ENCODE measurements at regions not wholly inside any gene's neighbourhood (a gene's known extent, or its start where the extent isn't known, plus 50 kb on each side); places are given as distances from the start of the nearest gene placed in this dataset.

GRCh38 chr6:120108061-120108795, 758.7 kb upstream of the MAN1A1 start:
- Histone ChIP-seq H3K9me3 (ENCODE audit: control insufficient read depth, insufficient read depth, low read length) (no peaks in the 10 kb centered on the region), H3K79me1 (ENCODE audit: low read depth in 1 of 2, low read length in 2 of 2) (no peaks in the 10 kb centered on the region), H2BK15ac (ENCODE audit: low read depth, low read length) (no peak overlapping the region), H2BK120ac (ENCODE audit: low read depth, low read length) (no peak overlapping the region), H3K4ac (ENCODE audit: low read depth, low read length) (no peak overlapping the region), H4K8ac (ENCODE audit: low read depth in 2 of 2, low read length in 2 of 2) (no peak overlapping the region), H3K14ac (replicated peaks; ENCODE audit: low read depth, low read length) (no peak overlapping the region), H2AK9ac (replicated peaks; ENCODE audit: low read depth, low read length, poor library complexity) (no peak overlapping the region), H3K4me3 (ENCODE audit: insufficient read depth, low read depth, low read length) (no peak overlapping the region), H4K5ac (ENCODE audit: low read depth, low read length) (no peak overlapping the region), H2BK20ac (ENCODE audit: low read depth, low read length) (no peak overlapping the region), H2AFZ (replicated peaks; ENCODE audit: low read length, poor library complexity) (no peak overlapping the region), H3K18ac (ENCODE audit: low read depth, low read length) (no peak overlapping the region), H3K4me2 (ENCODE audit: low read depth, low read length) (no peak overlapping the region), H3K4me1 (ENCODE audit: control insufficient read depth, insufficient read depth, low read length) (no peaks in the 10 kb centered on the region), H2BK5ac (ENCODE audit: low read depth, low read length, poor library complexity, severe bottlenecking) (no peak overlapping the region), H3K9ac (ENCODE audit: low read depth, low read length) (no peak overlapping the region), H3K23ac (ENCODE audit: low read depth, low read length) (no peak overlapping the region), H3K56ac (ENCODE audit: extremely low read depth, insufficient read depth, low read length) (no peak overlapping the region), H4K20me1 (ENCODE audit: insufficient read depth, low read length) (no peaks in the 10 kb centered on the region), H3K27me3 (ENCODE audit: control insufficient read depth, insufficient read depth, low read length) (no peaks in the 10 kb centered on the region), H4K91ac (ENCODE audit: insufficient read depth, low read depth, low read length) (no peak overlapping the region), H2AK5ac (ENCODE audit: low read depth, low read length) (no peak overlapping the region), H3K36me3 (ENCODE audit: control insufficient read depth, insufficient read depth, low read length) (no peaks in the 10 kb centered on the region), H3K9me1 (ENCODE audit: insufficient read depth, low read length) (no peaks in the 10 kb centered on the region), H3K27ac (ENCODE audit: insufficient read depth, low read length) (no peak overlapping the region)
- CTCF ChIA-PET = no interaction called here
- in situ Hi-C loops (cut with MboI; ENCODE audit: low sequenced_read_pairs) (no loop called here), intact Hi-C loops (cut with micrococcal nuclease) (no loop called here), dilution Hi-C loops (cut with HindIII; ENCODE audit: low sequenced_read_pairs, unreplicated experiment) (no loop called here)
- no TSS peak for BruUV-seq (replicated peaks)
- ATAC-seq (ENCODE audit: low read depth) (no peak), DNase-seq (no peak)
- TF ChIP-seq CHD1 (IDR thresholded peaks at IDR 0.05; ENCODE audit: low read depth, low read length) (no peak), POLR2A (IDR thresholded peaks at IDR 0.05; ENCODE audit: low read depth, low read length) (no peak), CEBPB (IDR thresholded peaks at IDR 0.05; ENCODE audit: low read depth, low read length) (no peak), BHLHE40 (IDR thresholded peaks at IDR 0.05; ENCODE audit: low read depth, low read length) (no peak), USF2 (IDR thresholded peaks at IDR 0.05; ENCODE audit: low read depth, low read length) (no peak), NFE2L2 (IDR thresholded peaks at IDR 0.05; ENCODE audit: low read depth, low read length) (no peak), ELK1 (IDR thresholded peaks at IDR 0.05; ENCODE audit: borderline replicate concordance, low read depth, low read length) (no peak), RCOR1 (IDR thresholded peaks at IDR 0.05; ENCODE audit: insufficient replicate concordance, low read length) (no peak), RFX5 (IDR thresholded peaks at IDR 0.05; ENCODE audit: low read depth, low read length) (no peak), SMC3 (IDR thresholded peaks at IDR 0.05; ENCODE audit: low read depth, low read length) (no peak), MAZ (IDR thresholded peaks at IDR 0.05; ENCODE audit: borderline replicate concordance, low read depth, low read length) (no peak), MAFK (IDR thresholded peaks at IDR 0.05; ENCODE audit: low read depth, low read length) (no peak), MXI1 (IDR thresholded peaks at IDR 0.05; ENCODE audit: borderline replicate concordance, low read depth, low read length) (no peak)
- TF ChIP-seq, protein P1, sequence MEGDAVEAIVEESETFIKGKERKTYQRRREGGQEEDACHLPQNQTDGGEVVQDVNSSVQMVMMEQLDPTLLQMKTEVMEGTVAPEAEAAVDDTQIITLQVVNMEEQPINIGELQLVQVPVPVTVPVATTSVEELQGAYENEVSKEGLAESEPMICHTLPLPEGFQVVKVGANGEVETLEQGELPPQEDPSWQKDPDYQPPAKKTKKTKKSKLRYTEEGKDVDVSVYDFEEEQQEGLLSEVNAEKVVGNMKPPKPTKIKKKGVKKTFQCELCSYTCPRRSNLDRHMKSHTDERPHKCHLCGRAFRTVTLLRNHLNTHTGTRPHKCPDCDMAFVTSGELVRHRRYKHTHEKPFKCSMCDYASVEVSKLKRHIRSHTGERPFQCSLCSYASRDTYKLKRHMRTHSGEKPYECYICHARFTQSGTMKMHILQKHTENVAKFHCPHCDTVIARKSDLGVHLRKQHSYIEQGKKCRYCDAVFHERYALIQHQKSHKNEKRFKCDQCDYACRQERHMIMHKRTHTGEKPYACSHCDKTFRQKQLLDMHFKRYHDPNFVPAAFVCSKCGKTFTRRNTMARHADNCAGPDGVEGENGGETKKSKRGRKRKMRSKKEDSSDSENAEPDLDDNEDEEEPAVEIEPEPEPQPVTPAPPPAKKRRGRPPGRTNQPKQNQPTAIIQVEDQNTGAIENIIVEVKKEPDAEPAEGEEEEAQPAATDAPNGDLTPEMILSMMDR (conservative IDR thresholded peaks at IDR 0.05; ENCODE audit: low read depth, low read length) = no peak
- POLR2A ChIA-PET (ENCODE audit: unreplicated experiment) = no interaction called here
- WGBS, 2 experiments (ENCODE audit: extremely low coverage in 2 of 2, insufficient read length in 1 of 2) = 40% methylated on average over 1 of the region's 1 CpG; no CpG with 5 or more reads in 1 of the 2 experiments

All from IMR-90 (cell line).